Hepatocyte (in vitro differentiated cells): ENCODE measurements at regions not wholly inside any gene's neighbourhood (a gene's known extent, or its start where the extent isn't known, plus 50 kb on each side); places are given as distances from the start of the nearest gene placed in this dataset.

Source experiments
- DNase-seq: peaks from one replicate; pipeline ENCODE4 v3.0.0-alpha.2; 2016; ENCODE audit warnings: low spot score
- H2AFZ ChIP-seq: fragments of 200-600 bp; sonication (generic); 2 replicates; pipeline ENCODE4 v1.6.0; 2016; ENCODE audit warnings: antibody characterized with exemption, mild to moderate bottlenecking
- H3K27ac ChIP-seq: fragments of 200-600 bp; sonication (generic); 2 replicates; pipeline ENCODE4 v1.5.1; 2016; ENCODE audit warnings: mild to moderate bottlenecking
- H3K27me3 ChIP-seq: fragments of 200-600 bp; sonication (generic); 2 replicates; pipeline ENCODE4 v1.6.1; 2016
- H3K36me3 ChIP-seq: fragments of 200-600 bp; sonication (generic); replicated peaks from 2 replicates; pipeline ENCODE4 v1.5.1; 2016; ENCODE audit warnings: low read depth; ENCODE audit not compliant: insufficient read depth
- H3K4me1 ChIP-seq: fragments of 200-600 bp; sonication (generic); 2 replicates; pipeline ENCODE4 v1.5.1; 2016; ENCODE audit warnings: mild to moderate bottlenecking, moderate library complexity; ENCODE audit not compliant: insufficient read depth
- H3K4me2 ChIP-seq: fragments of 200-600 bp; sonication (generic); 2 replicates; pipeline ENCODE4 v1.6.0; 2016
- H3K4me3 ChIP-seq: fragments of 200-600 bp; sonication (generic); 2 replicates; pipeline ENCODE4 v1.5.1; 2016; ENCODE audit warnings: mild to moderate bottlenecking
- H3K79me2 ChIP-seq: fragments of 200-600 bp; sonication (generic); 2 replicates; pipeline ENCODE4 v1.6.0; 2017; ENCODE audit warnings: mild to moderate bottlenecking
- H3K9me2 ChIP-seq: fragments of 200-600 bp; sonication (generic); replicated peaks from 2 replicates; pipeline ENCODE4 v1.6.0; 2017; ENCODE audit warnings: mild to moderate bottlenecking; ENCODE audit not compliant: insufficient read depth
- H3K9me3 ChIP-seq: fragments of 200-600 bp; sonication (generic); 2 replicates; pipeline ENCODE4 v1.5.1; 2016; ENCODE audit warnings: low read depth, mild to moderate bottlenecking
- H4K20me1 ChIP-seq: fragments of 200-600 bp; sonication (generic); 2 replicates; pipeline ENCODE4 v1.6.0; 2016; ENCODE audit warnings: mild to moderate bottlenecking; ENCODE audit not compliant: insufficient read depth, poor library complexity, severe bottlenecking
- CTCF ChIP-seq: fragments of 200-600 bp; sonication (generic); IDR thresholded peaks from 2 replicates; pipeline ENCODE4 v1.5.1; 2016; ENCODE audit warnings: antibody characterized with exemption, mild to moderate bottlenecking; ENCODE audit not compliant: poor library complexity
- EZH2 ChIP-seq: fragments of 200-600 bp; sonication (generic); IDR thresholded peaks from 2 replicates; pipeline ENCODE4 v1.6.1; 2016; ENCODE audit warnings: antibody characterized with exemption, mild to moderate bottlenecking, borderline replicate concordance
- EZH2phosphoT487 ChIP-seq: fragments of 200-600 bp; sonication (generic); IDR thresholded peaks from one replicate; pipeline ENCODE4 v1.6.1; 2018; ENCODE audit warnings: antibody characterized with exemption, mild to moderate bottlenecking, low read depth, moderate library complexity; ENCODE audit not compliant: unreplicated experiment, severe bottlenecking
- WGBS: methylation state at CpG from one replicate; pipeline ENCODE4 v1.1.6; 2016; ENCODE audit warnings: low lambda C conversion rate; ENCODE audit errors: missing lambda C conversion rate; 5-methylcytosine and 5-hydroxymethylcytosine counted together

GRCh38 chr17:34711646-34712045 lies 132.3 kb downstream of the TMEM132E start:
- Histone ChIP-seq H3K27me3 (no peaks in the 10 kb centered on the region), H3K36me3 (no peaks in the 10 kb centered on the region), H2AFZ (no peak overlapping the region), H3K4me1 (no peaks in the 10 kb centered on the region), H3K4me3 (no peak overlapping the region), H3K27ac (no peak overlapping the region), H4K20me1 (no peaks in the 10 kb centered on the region), H3K9me3 (no peaks in the 10 kb centered on the region), H3K79me2 (no peaks in the 10 kb centered on the region), H3K4me2 (no peak overlapping the region), H3K9me2 (no peaks in the 10 kb centered on the region)
- TF ChIP-seq EZH2 (no peak), CTCF (no peak), EZH2phosphoT487 (no peak)
- DNase-seq: no peak
- WGBS: 70% methylated on average over 5 of the region's 5 CpGs

- H3K27me3 ChIP-seq: no peaks in the 10 kb centered on the region
Observed at GRCh38 chr17:34710226-34710625, 130.8 kb downstream of the TMEM132E start.

GRCh38 chr17:34709158-34709754 lies 129.9 kb downstream of the TMEM132E start:
- no peaks in the 10 kb centered on the region for H3K4me1 ChIP-seq
- H3K9me3 ChIP-seq: no peaks in the 10 kb centered on the region
- no peak overlapping the region for H3K4me3 ChIP-seq
- H3K79me2 ChIP-seq: no peaks in the 10 kb centered on the region
- DNase-seq: no peak
- H3K36me3 ChIP-seq: no peaks in the 10 kb centered on the region
- no peaks in the 10 kb centered on the region for H3K9me2 ChIP-seq
- H3K27me3 ChIP-seq: no peaks in the 10 kb centered on the region
- no peak overlapping the region for H3K4me2 ChIP-seq
- 53% methylated on average over 8 of the region's 8 CpGs for WGBS
- TF ChIP-seq EZH2phosphoT487 (no peak), EZH2 (no peak), CTCF (no peak)
- no peak overlapping the region for H2AFZ ChIP-seq
- no peak overlapping the region for H3K27ac ChIP-seq
- H4K20me1 ChIP-seq: no peaks in the 10 kb centered on the region

More at GRCh38 chr17:34710226-34710625, 130.8 kb downstream of the TMEM132E start:
- H2AFZ ChIP-seq: no peak overlapping the region
- no peak overlapping the region for H3K27ac ChIP-seq
- H3K79me2 ChIP-seq: no peaks in the 10 kb centered on the region
- H4K20me1 ChIP-seq: no peaks in the 10 kb centered on the region
- no peaks in the 10 kb centered on the region for H3K36me3 ChIP-seq
- H3K4me3 ChIP-seq: no peak overlapping the region
- H3K4me1 ChIP-seq: no peaks in the 10 kb centered on the region
- no peak for DNase-seq
- no peaks in the 10 kb centered on the region for H3K9me3 ChIP-seq
- H3K4me2 ChIP-seq: no peak overlapping the region
- TF ChIP-seq CTCF: no peak
- TF ChIP-seq EZH2: no peak
- TF ChIP-seq EZH2phosphoT487: no peak
- no peaks in the 10 kb centered on the region for H3K9me2 ChIP-seq
- WGBS: 79% methylated on average over 3 of the region's 3 CpGs

GRCh38 chr17:34706029-34706428 lies 126.6 kb downstream of the TMEM132E start:
- H3K79me2 ChIP-seq: no peaks in the 10 kb centered on the region
- no peaks in the 10 kb centered on the region for H3K4me1 ChIP-seq
- no peak overlapping the region for H3K4me2 ChIP-seq
- H4K20me1 ChIP-seq: no peaks in the 10 kb centered on the region
- no peak overlapping the region for H3K4me3 ChIP-seq
- H3K27me3 ChIP-seq: no peaks in the 10 kb centered on the region
- no peaks in the 10 kb centered on the region for H3K9me3 ChIP-seq
- no peaks in the 10 kb centered on the region for H3K36me3 ChIP-seq
- no peak for TF ChIP-seq EZH2
- TF ChIP-seq CTCF: no peak
- TF ChIP-seq EZH2phosphoT487: no peak
- H3K27ac ChIP-seq: no peak overlapping the region
- DNase-seq: peak; percentile 56
- 11% methylated on average over 4 of the region's 4 CpGs for WGBS
- H2AFZ ChIP-seq: no peak overlapping the region
- no peaks in the 10 kb centered on the region for H3K9me2 ChIP-seq
